WTC11 (cell line): ENCODE measurements at regions not wholly inside any gene's neighbourhood (a gene's known extent, or its start where the extent isn't known, plus 50 kb on each side); places are given as distances from the start of the nearest gene placed in this dataset.

Experiments used
- TF ChIP-seq, protein P1 (sequence below): sonication (generic); formaldehyde crosslinking; IDR thresholded peaks from 2 replicates; pipeline ENCODE4 v1.8.0; 2022; ENCODE audit warnings: mild to moderate bottlenecking, missing genetic modification reagents
- TF ChIP-seq, protein P2 (sequence below): sonication (generic); formaldehyde crosslinking; IDR thresholded peaks from 2 replicates; pipeline ENCODE4 v1.8.1; 2022; ENCODE audit warnings: low read depth, missing genetic modification reagents, borderline replicate concordance
- TF ChIP-seq, protein P3 (sequence below): sonication (generic); formaldehyde crosslinking; IDR thresholded peaks from 2 replicates; pipeline ENCODE4 v1.8.1; 2023; ENCODE audit warnings: mild to moderate bottlenecking, missing genetic modification reagents, moderate library complexity

DNA sequence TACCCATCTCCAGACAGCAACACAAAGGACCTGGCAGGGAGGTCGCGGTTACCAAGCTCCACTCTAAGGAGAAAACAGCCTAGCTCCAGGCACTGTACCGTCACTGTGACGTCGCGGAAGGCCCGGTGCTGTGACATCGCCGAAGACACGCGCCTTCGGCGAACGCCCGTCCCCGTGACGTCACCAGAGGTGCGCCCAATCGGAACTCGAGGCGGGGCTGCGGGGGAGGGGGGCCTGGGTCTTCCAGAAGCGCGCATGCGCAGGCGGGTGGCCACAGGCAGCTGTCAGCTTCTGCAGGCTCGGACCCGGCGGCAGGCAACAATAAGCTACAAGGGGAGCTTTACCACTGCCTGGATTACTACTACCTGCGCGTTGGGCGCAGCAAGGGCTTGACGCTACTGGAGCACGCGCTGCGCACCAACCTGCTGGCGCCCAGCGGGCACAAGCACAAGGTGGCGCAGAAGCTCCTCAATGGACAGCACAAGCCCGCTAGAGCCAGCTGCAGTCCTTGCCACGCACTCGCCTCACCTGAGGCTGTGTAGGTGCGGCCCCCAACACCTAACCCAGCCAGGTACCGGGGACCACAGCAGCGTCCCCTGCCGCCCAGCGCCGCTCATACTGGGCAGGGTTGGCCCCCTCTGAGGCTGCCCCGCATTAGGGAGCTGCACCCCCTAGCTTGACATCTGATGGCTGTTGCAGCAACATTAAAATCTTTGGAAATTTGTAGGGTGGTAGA lies 208.4 kb downstream of the TPST1 start:
- TF ChIP-seq, protein P1, sequence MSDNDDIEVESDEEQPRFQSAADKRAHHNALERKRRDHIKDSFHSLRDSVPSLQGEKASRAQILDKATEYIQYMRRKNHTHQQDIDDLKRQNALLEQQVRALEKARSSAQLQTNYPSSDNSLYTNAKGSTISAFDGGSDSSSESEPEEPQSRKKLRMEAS (CRISPR knock-in tag), result peak; percentile 100
- TF ChIP-seq, protein P2, sequence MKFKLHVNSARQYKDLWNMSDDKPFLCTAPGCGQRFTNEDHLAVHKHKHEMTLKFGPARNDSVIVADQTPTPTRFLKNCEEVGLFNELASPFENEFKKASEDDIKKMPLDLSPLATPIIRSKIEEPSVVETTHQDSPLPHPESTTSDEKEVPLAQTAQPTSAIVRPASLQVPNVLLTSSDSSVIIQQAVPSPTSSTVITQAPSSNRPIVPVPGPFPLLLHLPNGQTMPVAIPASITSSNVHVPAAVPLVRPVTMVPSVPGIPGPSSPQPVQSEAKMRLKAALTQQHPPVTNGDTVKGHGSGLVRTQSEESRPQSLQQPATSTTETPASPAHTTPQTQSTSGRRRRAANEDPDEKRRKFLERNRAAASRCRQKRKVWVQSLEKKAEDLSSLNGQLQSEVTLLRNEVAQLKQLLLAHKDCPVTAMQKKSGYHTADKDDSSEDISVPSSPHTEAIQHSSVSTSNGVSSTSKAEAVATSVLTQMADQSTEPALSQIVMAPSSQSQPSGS, result 0 out of 2 replicates have a peak, but pooled peaks have one; percentile 67
- TF ChIP-seq, protein P3, sequence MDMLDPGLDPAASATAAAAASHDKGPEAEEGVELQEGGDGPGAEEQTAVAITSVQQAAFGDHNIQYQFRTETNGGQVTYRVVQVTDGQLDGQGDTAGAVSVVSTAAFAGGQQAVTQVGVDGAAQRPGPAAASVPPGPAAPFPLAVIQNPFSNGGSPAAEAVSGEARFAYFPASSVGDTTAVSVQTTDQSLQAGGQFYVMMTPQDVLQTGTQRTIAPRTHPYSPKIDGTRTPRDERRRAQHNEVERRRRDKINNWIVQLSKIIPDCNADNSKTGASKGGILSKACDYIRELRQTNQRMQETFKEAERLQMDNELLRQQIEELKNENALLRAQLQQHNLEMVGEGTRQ (CRISPR knock-in tag), result peak; percentile 61
